Thyroid gland (tissue), 4 donors: ENCODE measurements at regions not wholly inside any gene's neighbourhood (a gene's known extent, or its start where the extent isn't known, plus 50 kb on each side); places are given as distances from the start of the nearest gene placed in this dataset.

Experiments used
- DNase-seq, 2 donors: peaks; one replicate each; pipeline ENCODE4 v3.0.0-alpha.2; 2019
- H3K27ac ChIP-seq, 3 donors: fragments of 200-600 bp; sonication (generic); 1 replicate in 2 of 3; 2 replicates in 1 of 3; pipeline ENCODE4 v1.5.1; 2016 to 2019; ENCODE audit warnings: mild to moderate bottlenecking in 1 of 3, moderate library complexity in 1 of 3
- H3K27me3 ChIP-seq: fragments of 200-600 bp; sonication (generic); one replicate; pipeline ENCODE4 v1.5.1; 2019
- H3K36me3 ChIP-seq, 2 donors: fragments of 200-600 bp; sonication (generic); one replicate each; pipeline ENCODE4 v1.5.1; 2016 to 2019
- H3K4me1 ChIP-seq, 2 donors: fragments of 200-600 bp; sonication (generic); one replicate each; pipeline ENCODE4 v1.5.1; 2017 to 2019
- H3K4me3 ChIP-seq, 3 donors: fragments of 200-600 bp; sonication (generic); replicated peaks in 1 of 3; 1 replicate in 2 of 3; 2 replicates in 1 of 3; pipeline ENCODE4 v1.5.1; 2016; ENCODE audit warnings: mild to moderate bottlenecking in 1 of 3
- H3K9me3 ChIP-seq: fragments of 200-600 bp; sonication (generic); one replicate; pipeline ENCODE4 v1.5.1; 2017
- POLR2A ChIP-seq, 2 donors: fragments of 450-650 bp; IDR thresholded peaks; one replicate each; pipeline ENCODE4 v1.6.1; 2017; ENCODE audit warnings: antibody characterized with exemption in 2 of 2, mild to moderate bottlenecking in 2 of 2, moderate library complexity in 1 of 2
- WGBS, 2 donors: methylation state at CpG; one replicate each; pipeline ENCODE4 v1.1.5; 2017; 5-methylcytosine and 5-hydroxymethylcytosine counted together
- intact Hi-C: fragments of 100-400 bp; cut with DNase I; formaldehyde crosslinking; loops from one replicate; pipeline ENCODE4 v1.15.1; 2023
- TF ChIP-seq, protein P1 (sequence below), 6 experiments: fragments of 200-600 bp in 3 of 6; fragments of 450-650 bp in 3 of 6; sonication (generic) in 3 of 6; IDR thresholded peaks; one replicate each; pipeline ENCODE4 v1.5.1; 2016 to 2019; ENCODE audit warnings: antibody characterized with exemption in 6 of 6, mild to moderate bottlenecking in 2 of 6, inconsistent platforms in 1 of 6, moderate library complexity in 1 of 6

GRCh38 chr7:71055504-71055903, 76.4 kb upstream of the GALNT17 start:
- Histone ChIP-seq H3K36me3 (no peaks in the 10 kb centered on the region), H3K4me3 (no peak overlapping the region), H3K9me3 (no peaks in the 10 kb centered on the region), H3K27ac (no peak overlapping the region), H3K4me1 (no peaks in the 10 kb centered on the region), H3K27me3 (no peaks in the 10 kb centered on the region)
- intact Hi-C loops: no loop called here
- DNase-seq: no peak
- TF ChIP-seq, protein P1, sequence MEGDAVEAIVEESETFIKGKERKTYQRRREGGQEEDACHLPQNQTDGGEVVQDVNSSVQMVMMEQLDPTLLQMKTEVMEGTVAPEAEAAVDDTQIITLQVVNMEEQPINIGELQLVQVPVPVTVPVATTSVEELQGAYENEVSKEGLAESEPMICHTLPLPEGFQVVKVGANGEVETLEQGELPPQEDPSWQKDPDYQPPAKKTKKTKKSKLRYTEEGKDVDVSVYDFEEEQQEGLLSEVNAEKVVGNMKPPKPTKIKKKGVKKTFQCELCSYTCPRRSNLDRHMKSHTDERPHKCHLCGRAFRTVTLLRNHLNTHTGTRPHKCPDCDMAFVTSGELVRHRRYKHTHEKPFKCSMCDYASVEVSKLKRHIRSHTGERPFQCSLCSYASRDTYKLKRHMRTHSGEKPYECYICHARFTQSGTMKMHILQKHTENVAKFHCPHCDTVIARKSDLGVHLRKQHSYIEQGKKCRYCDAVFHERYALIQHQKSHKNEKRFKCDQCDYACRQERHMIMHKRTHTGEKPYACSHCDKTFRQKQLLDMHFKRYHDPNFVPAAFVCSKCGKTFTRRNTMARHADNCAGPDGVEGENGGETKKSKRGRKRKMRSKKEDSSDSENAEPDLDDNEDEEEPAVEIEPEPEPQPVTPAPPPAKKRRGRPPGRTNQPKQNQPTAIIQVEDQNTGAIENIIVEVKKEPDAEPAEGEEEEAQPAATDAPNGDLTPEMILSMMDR (IDR thresholded peaks at IDR 0.05): no peak
- TF ChIP-seq POLR2A (IDR thresholded peaks at IDR 0.05): no peak
- 93% methylated on average over 2 of the region's 2 CpGs for WGBS, 2 donors

GRCh38 chr7:71077743-71078476, 54.0 kb upstream of the GALNT17 start:
- H3K9me3 ChIP-seq: no peaks in the 10 kb centered on the region
- TF ChIP-seq, protein P1 (IDR thresholded peaks at IDR 0.05): no peak
- TF ChIP-seq POLR2A (IDR thresholded peaks at IDR 0.05): no peak
- no peaks in the 10 kb centered on the region for H3K27me3 ChIP-seq
- H3K4me1 ChIP-seq: no peaks in the 10 kb centered on the region
- DNase-seq: no peak
- H3K36me3 ChIP-seq: no peaks in the 10 kb centered on the region
- intact Hi-C loops: no loop called here
- 89 to 94% methylated on average over 23 to 24 of the region's 37 CpGs for WGBS, 2 donors
- H3K27ac ChIP-seq: no peak overlapping the region
- no peak overlapping the region for H3K4me3 ChIP-seq
